ENCODE measurements at regions not wholly inside any gene's neighbourhood (a gene's known extent, or its start where the extent isn't known, plus 50 kb on each side); places are given as distances from the start of the nearest gene placed in this dataset.

DNA sequence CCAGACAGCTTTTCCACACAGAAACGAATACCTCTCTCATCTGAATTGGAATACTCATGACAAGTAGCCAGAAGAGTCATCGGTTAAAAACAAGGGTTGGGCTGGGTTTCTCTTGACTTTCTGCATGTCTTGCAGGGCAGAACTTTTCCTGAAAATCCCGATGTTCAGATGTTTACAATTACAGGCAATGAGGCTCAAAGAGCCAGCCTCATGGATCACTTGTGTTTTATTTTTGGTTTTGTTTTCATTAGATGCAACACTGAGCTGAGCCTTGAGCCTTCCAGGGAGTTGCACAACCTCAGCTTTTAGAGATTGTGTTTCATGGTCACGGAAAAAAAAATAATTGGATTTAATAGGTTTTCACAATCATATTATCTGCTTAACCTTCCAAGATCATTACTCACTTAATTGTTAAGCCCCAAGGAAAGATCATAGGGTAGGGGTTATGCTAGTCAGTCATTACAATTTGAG lies 288.1 kb upstream of the PRDM1 start:
- H3K36me3 ChIP-seq (ENCODE audit: insufficient read depth, low read length): no peaks in the 10 kb centered on the region
- no peak overlapping the region for H3K27ac ChIP-seq (ENCODE audit: low read depth, low read length)
- Mint-ChIP-seq H3K27ac (ENCODE audit: unreplicated experiment) (no peak overlapping the region), H3K36me3 (ENCODE audit: low read depth, unreplicated experiment) (no peaks in the 10 kb centered on the region), H3K9me3 (ENCODE audit: unreplicated experiment) (peaks cover 2% of the 10 kb centered on the region), H3K27me3 (ENCODE audit: low read depth, unreplicated experiment) (no peaks in the 10 kb centered on the region), H3K4me1 (ENCODE audit: low read depth, unreplicated experiment) (peaks cover 3% of the 10 kb centered on the region), H3K4me3 (ENCODE audit: unreplicated experiment) (no peak overlapping the region)
- H3K9ac ChIP-seq (ENCODE audit: low read length): no peak overlapping the region
- no peak overlapping the region for H3K4me2 ChIP-seq (ENCODE audit: low read length)
- peak; percentile 52 for FAIRE-seq
- TF ChIP-seq, protein P1, sequence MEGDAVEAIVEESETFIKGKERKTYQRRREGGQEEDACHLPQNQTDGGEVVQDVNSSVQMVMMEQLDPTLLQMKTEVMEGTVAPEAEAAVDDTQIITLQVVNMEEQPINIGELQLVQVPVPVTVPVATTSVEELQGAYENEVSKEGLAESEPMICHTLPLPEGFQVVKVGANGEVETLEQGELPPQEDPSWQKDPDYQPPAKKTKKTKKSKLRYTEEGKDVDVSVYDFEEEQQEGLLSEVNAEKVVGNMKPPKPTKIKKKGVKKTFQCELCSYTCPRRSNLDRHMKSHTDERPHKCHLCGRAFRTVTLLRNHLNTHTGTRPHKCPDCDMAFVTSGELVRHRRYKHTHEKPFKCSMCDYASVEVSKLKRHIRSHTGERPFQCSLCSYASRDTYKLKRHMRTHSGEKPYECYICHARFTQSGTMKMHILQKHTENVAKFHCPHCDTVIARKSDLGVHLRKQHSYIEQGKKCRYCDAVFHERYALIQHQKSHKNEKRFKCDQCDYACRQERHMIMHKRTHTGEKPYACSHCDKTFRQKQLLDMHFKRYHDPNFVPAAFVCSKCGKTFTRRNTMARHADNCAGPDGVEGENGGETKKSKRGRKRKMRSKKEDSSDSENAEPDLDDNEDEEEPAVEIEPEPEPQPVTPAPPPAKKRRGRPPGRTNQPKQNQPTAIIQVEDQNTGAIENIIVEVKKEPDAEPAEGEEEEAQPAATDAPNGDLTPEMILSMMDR (IDR thresholded peaks at IDR 0.05; ENCODE audit: insufficient read depth, low read depth, low read length): no peak
- TF ChIP-seq EZH2 (IDR thresholded peaks at IDR 0.05; ENCODE audit: insufficient read depth, low read length): no peak
- H4K20me1 ChIP-seq (ENCODE audit: insufficient read depth, low read length): no peaks in the 10 kb centered on the region
- H3K4me1 ChIP-seq (ENCODE audit: insufficient read depth, low read length): no peaks in the 10 kb centered on the region
- peaks cover 4% of the 10 kb centered on the region for H3K9me3 ChIP-seq (ENCODE audit: insufficient read depth, low read depth, low read length)
- H3K27me3 ChIP-seq (ENCODE audit: insufficient read depth, low read length): no peaks in the 10 kb centered on the region
- no peak overlapping the region for H3K4me3 ChIP-seq (ENCODE audit: insufficient read depth, low read depth, low read length)
- H3K79me2 ChIP-seq (ENCODE audit: insufficient read depth, low read length): no peaks in the 10 kb centered on the region
- peak; percentile 29 for DNase-seq (ENCODE audit: low read depth)
- no peak overlapping the region for H2AFZ ChIP-seq (ENCODE audit: low read depth, low read length)

GRCh38 chr6:105797286-105797979 lies 288.7 kb upstream of the PRDM1 start:
- H3K4me2 ChIP-seq (ENCODE audit: low read length): no peak overlapping the region
- no peak for FAIRE-seq
- TF ChIP-seq, protein P1 (IDR thresholded peaks at IDR 0.05; ENCODE audit: insufficient read depth, low read depth, low read length): no peak
- TF ChIP-seq EZH2 (IDR thresholded peaks at IDR 0.05; ENCODE audit: insufficient read depth, low read length): no peak

DNA sequence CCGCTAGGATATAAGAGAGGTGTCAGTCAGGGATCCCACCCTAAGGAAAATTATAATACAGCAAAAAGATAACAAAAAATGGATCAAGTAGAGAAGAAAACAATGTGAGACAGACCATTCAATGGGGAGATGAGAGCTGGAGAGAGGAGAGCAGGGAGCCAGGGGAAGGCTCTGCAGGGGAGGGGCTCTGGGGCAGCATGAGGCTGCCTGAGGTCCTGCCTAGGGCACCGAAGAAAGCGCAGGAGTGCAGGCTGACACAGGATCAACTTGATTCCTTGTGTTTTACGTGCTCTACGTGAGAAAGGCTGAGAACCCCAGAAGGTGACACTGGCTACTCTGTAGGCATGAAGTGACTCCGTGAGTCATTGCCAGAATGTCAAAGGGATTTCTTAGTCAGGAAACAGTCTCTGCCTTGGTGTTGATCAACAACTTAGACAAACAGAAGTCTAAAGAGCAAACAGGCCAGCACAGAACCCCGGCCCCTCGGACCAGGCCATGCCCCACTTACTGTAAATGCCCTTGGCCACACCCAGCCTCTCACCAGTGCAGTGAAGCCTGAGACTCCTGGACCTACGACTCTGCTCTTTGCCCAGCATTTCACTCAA lies 290.1 kb upstream of the PRDM1 start:
- H3K4me2 ChIP-seq (ENCODE audit: low read length): no peak overlapping the region
- FAIRE-seq: no peak

More at GRCh38 chr6:105797286-105797979, 288.7 kb upstream of the PRDM1 start:
- H3K9me3 ChIP-seq (ENCODE audit: insufficient read depth, low read depth, low read length): peaks cover 3% of the 10 kb centered on the region
- Mint-ChIP-seq H3K4me3 (ENCODE audit: unreplicated experiment) (no peak overlapping the region), H3K27me3 (ENCODE audit: low read depth, unreplicated experiment) (no peaks in the 10 kb centered on the region), H3K9me3 (ENCODE audit: unreplicated experiment) (peaks cover 2% of the 10 kb centered on the region), H3K36me3 (ENCODE audit: low read depth, unreplicated experiment) (no peaks in the 10 kb centered on the region), H3K4me1 (ENCODE audit: low read depth, unreplicated experiment) (peaks cover 3% of the 10 kb centered on the region), H3K27ac (ENCODE audit: unreplicated experiment) (no peak overlapping the region)
- no peaks in the 10 kb centered on the region for H3K27me3 ChIP-seq (ENCODE audit: insufficient read depth, low read length)
- DNase-seq (ENCODE audit: low read depth): no peak
- H4K20me1 ChIP-seq (ENCODE audit: insufficient read depth, low read length): no peaks in the 10 kb centered on the region
- no peaks in the 10 kb centered on the region for H3K79me2 ChIP-seq (ENCODE audit: insufficient read depth, low read length)
- no peak overlapping the region for H2AFZ ChIP-seq (ENCODE audit: low read depth, low read length)
- no peak overlapping the region for H3K4me3 ChIP-seq (ENCODE audit: insufficient read depth, low read depth, low read length)
- no peak overlapping the region for H3K27ac ChIP-seq (ENCODE audit: low read depth, low read length)
- no peak overlapping the region for H3K9ac ChIP-seq (ENCODE audit: low read length)
- no peaks in the 10 kb centered on the region for H3K36me3 ChIP-seq (ENCODE audit: insufficient read depth, low read length)
- no peaks in the 10 kb centered on the region for H3K4me1 ChIP-seq (ENCODE audit: insufficient read depth, low read length)

More for the DNA sequence above, 290.1 kb upstream of the PRDM1 start:
- DNase-seq (ENCODE audit: low read depth): no peak
- no peak overlapping the region for H3K9ac ChIP-seq (ENCODE audit: low read length)
- no peak for TF ChIP-seq EZH2 (IDR thresholded peaks at IDR 0.05; ENCODE audit: insufficient read depth, low read length)
- TF ChIP-seq, protein P1 (IDR thresholded peaks at IDR 0.05; ENCODE audit: insufficient read depth, low read depth, low read length): no peak
- H3K9me3 ChIP-seq (ENCODE audit: insufficient read depth, low read depth, low read length): no peaks in the 10 kb centered on the region
- Mint-ChIP-seq H3K27ac (ENCODE audit: unreplicated experiment) (no peak overlapping the region), H3K36me3 (ENCODE audit: low read depth, unreplicated experiment) (no peaks in the 10 kb centered on the region), H3K27me3 (ENCODE audit: low read depth, unreplicated experiment) (no peaks in the 10 kb centered on the region), H3K9me3 (ENCODE audit: unreplicated experiment) (no peaks in the 10 kb centered on the region), H3K4me3 (ENCODE audit: unreplicated experiment) (no peak overlapping the region), H3K4me1 (ENCODE audit: low read depth, unreplicated experiment) (peaks cover 3% of the 10 kb centered on the region)
- no peak overlapping the region for H3K27ac ChIP-seq (ENCODE audit: low read depth, low read length)
- H3K27me3 ChIP-seq (ENCODE audit: insufficient read depth, low read length): no peaks in the 10 kb centered on the region
- no peak overlapping the region for H2AFZ ChIP-seq (ENCODE audit: low read depth, low read length)
- H3K36me3 ChIP-seq (ENCODE audit: insufficient read depth, low read length): no peaks in the 10 kb centered on the region
- no peaks in the 10 kb centered on the region for H3K4me1 ChIP-seq (ENCODE audit: insufficient read depth, low read length)
- no peaks in the 10 kb centered on the region for H4K20me1 ChIP-seq (ENCODE audit: insufficient read depth, low read length)
- H3K4me3 ChIP-seq (ENCODE audit: insufficient read depth, low read depth, low read length): no peak overlapping the region
- no peaks in the 10 kb centered on the region for H3K79me2 ChIP-seq (ENCODE audit: insufficient read depth, low read length)
